H1 (cell line): ENCODE measurements at regions not wholly inside any gene's neighbourhood (a gene's known extent, or its start where the extent isn't known, plus 50 kb on each side); places are given as distances from the start of the nearest gene placed in this dataset.
"Not testable (repeated sequence)": the region's sequence is repeated elsewhere in the genome, so short reads cannot be mapped to it uniquely, and the experiment has no call there.

Experiments used
- CTCF ChIA-PET: fragments of 300-600 bp; sonication (Branson Sonifier 250); formaldehyde crosslinking; loops from one replicate; lab custom pipeline; 2021; ENCODE audit not compliant: partially characterized antibody; lab: Charles Lee
- POLR2A ChIA-PET: fragments of 300-600 bp; sonication (Branson Sonifier 250); formaldehyde crosslinking; loops from one replicate; lab custom pipeline; 2021; ENCODE audit warnings: inconsistent platforms; ENCODE audit not compliant: partially characterized antibody; lab: Charles Lee
- DNase-seq, 2 experiments: peaks; one replicate each; pipeline versions ENCODE4 v3.0.0 to v3.0.0-alpha.2; 2010 to 2022; ENCODE audit warnings: low spot score in 2 of 2, low read depth in 1 of 2, mixed read lengths in 1 of 2
- FAIRE-seq: peaks from 2 replicates; lab custom pipeline; 2011; peaks lifted over from hg19 to GRCh38; lab: Jason Lieb, UNC
- H2AFZ ChIP-seq: 2 replicates; pipeline ENCODE4 v1.8.1; 2012; ENCODE audit warnings: low read length, inconsistent platforms
- H2AK5ac ChIP-seq: 2 replicates; pipeline ENCODE4 v1.6.1; 2013; ENCODE audit warnings: low read depth, low read length
- H2BK120ac ChIP-seq: replicated peaks from 2 replicates; pipeline ENCODE3; 2013; ENCODE audit warnings: low read depth, low read length, inconsistent platforms
- H2BK12ac ChIP-seq: 2 replicates; pipeline ENCODE4 v1.6.1; 2013; ENCODE audit warnings: low read depth, low read length
- H2BK15ac ChIP-seq: 2 replicates; pipeline ENCODE4 v1.6.1; 2013; ENCODE audit warnings: low read length
- H2BK20ac ChIP-seq: 2 replicates; pipeline ENCODE4 v1.6.1; 2013; ENCODE audit warnings: low read length
- H2BK5ac ChIP-seq: 2 replicates; pipeline ENCODE4 v1.6.1; 2013; ENCODE audit warnings: low read depth, low read length
- H3K14ac ChIP-seq: 2 replicates; pipeline ENCODE4 v1.6.1; 2013; ENCODE audit warnings: inconsistent platforms; ENCODE audit not compliant: insufficient read length
- H3K18ac ChIP-seq: 2 replicates; pipeline ENCODE4 v1.6.1; 2013; ENCODE audit warnings: low read length; ENCODE audit errors: extremely low read depth
- H3K23ac ChIP-seq: 2 replicates; pipeline ENCODE4 v1.6.1; 2013; ENCODE audit warnings: inconsistent platforms; ENCODE audit not compliant: insufficient read length
- H3K23me2 ChIP-seq: 2 replicates; pipeline ENCODE4 v1.6.1; 2013; ENCODE audit warnings: low read depth, low read length
- H3K27ac ChIP-seq: 2 replicates; pipeline ENCODE4 v1.6.1; 2011; ENCODE audit warnings: low read depth, low read length, inconsistent platforms
- H3K27me3 ChIP-seq, 4 experiments: replicated peaks in 1 of 4; 1 replicate in 1 of 4; 2 replicates in 3 of 4; pipeline versions ENCODE4 v1.6.1 to v1.8.1; 2011 to 2013; ENCODE audit warnings: low read length in 3 of 4, mild to moderate bottlenecking in 3 of 4, inconsistent platforms in 2 of 4, mixed read lengths in 2 of 4, moderate library complexity in 1 of 4; ENCODE audit not compliant: control insufficient read depth in 3 of 4, insufficient read depth in 3 of 4; ENCODE audit errors: extremely low read depth in 1 of 4
- H3K36me3 ChIP-seq, 4 experiments: 2 replicates each; pipeline versions ENCODE4 v1.6.1 to v1.8.1; 2011 to 2013; ENCODE audit warnings: mild to moderate bottlenecking in 4 of 4, low read length in 3 of 4, moderate library complexity in 2 of 4, control low read depth in 1 of 4, inconsistent platforms in 1 of 4; ENCODE audit not compliant: insufficient read depth in 4 of 4, control insufficient read depth in 2 of 4
- H3K4ac ChIP-seq: replicated peaks from 2 replicates; pipeline ENCODE3; 2013; ENCODE audit warnings: low read length, low read depth, mixed read lengths, inconsistent platforms; ENCODE audit not compliant: insufficient read length
- H3K4me1 ChIP-seq, 4 experiments: replicated peaks in 1 of 4; 1 replicate in 1 of 4; 2 replicates in 3 of 4; pipeline versions ENCODE4 v1.6.1 to v1.8.1; 2011 to 2013; ENCODE audit warnings: low read length in 3 of 4, inconsistent platforms in 2 of 4, mixed read lengths in 1 of 4; ENCODE audit not compliant: insufficient read depth in 4 of 4, control insufficient read depth in 3 of 4
- H3K4me2 ChIP-seq, 2 experiments: 2 replicates each; pipeline versions ENCODE4 v1.6.1 to v1.8.1; 2011 to 2013; ENCODE audit warnings: low read depth in 2 of 2, low read length in 2 of 2, control low read depth in 1 of 2, inconsistent platforms in 1 of 2, mild to moderate bottlenecking in 1 of 2; ENCODE audit not compliant: insufficient read depth in 1 of 2
- H3K4me3 ChIP-seq, 4 experiments: fragments of 200-600, 300-600 bp in 1 of 4; sonication (generic), shearing (Covaris generic), sonication (Bioruptor Twin) in 1 of 4; 2 replicates each; pipeline versions ENCODE4 v1.5.1 to v1.8.1; 2011 to 2016; ENCODE audit warnings: low read length in 4 of 4, low read depth in 3 of 4, control low read depth in 2 of 4, inconsistent platforms in 2 of 4, mild to moderate bottlenecking in 2 of 4, mixed read lengths in 1 of 4, moderate library complexity in 1 of 4; ENCODE audit not compliant: insufficient read depth in 2 of 4; ENCODE audit errors: extremely low read depth in 1 of 4
- H3K56ac ChIP-seq: replicated peaks from 2 replicates; pipeline ENCODE3; 2013; ENCODE audit warnings: low read depth, mild to moderate bottlenecking, mixed read lengths, low read length, inconsistent platforms; ENCODE audit not compliant: insufficient read length
- H3K79me1 ChIP-seq: 2 replicates; pipeline ENCODE4 v1.6.1; 2013; ENCODE audit warnings: low read depth, low read length, control low read depth
- H3K79me2 ChIP-seq, 2 experiments: 2 replicates each; pipeline versions ENCODE4 v1.6.1 to v1.8.1; 2012 to 2013; ENCODE audit warnings: low read length in 2 of 2, mild to moderate bottlenecking in 2 of 2, inconsistent platforms in 1 of 2; ENCODE audit not compliant: insufficient read depth in 2 of 2, control insufficient read depth in 1 of 2
- H3K9ac ChIP-seq, 4 experiments: replicated peaks in 1 of 4; 1 replicate in 1 of 4; 2 replicates in 3 of 4; pipeline versions ENCODE4 v1.6.1 to v1.8.1; 2011 to 2013; ENCODE audit warnings: low read depth in 3 of 4, low read length in 3 of 4, control low read depth in 2 of 4, mild to moderate bottlenecking in 2 of 4, moderate library complexity in 2 of 4, inconsistent platforms in 1 of 4; ENCODE audit errors: extremely low read depth in 1 of 4
- H3K9me3 ChIP-seq, 2 experiments: 2 replicates each; pipeline versions ENCODE4 v1.6.1 to v1.8.1; 2012 to 2013; ENCODE audit warnings: mild to moderate bottlenecking in 2 of 2, moderate library complexity in 2 of 2, control low read depth in 1 of 2, inconsistent platforms in 1 of 2, low read depth in 1 of 2, low read length in 1 of 2, mixed read lengths in 1 of 2; ENCODE audit not compliant: insufficient read depth in 2 of 2
- H4K20me1 ChIP-seq, 2 experiments: replicated peaks in 1 of 2; 2 replicates each; pipeline versions ENCODE3 to v1.8.1; 2011 to 2013; ENCODE audit warnings: inconsistent platforms in 2 of 2, low read length in 2 of 2, mild to moderate bottlenecking in 1 of 2; ENCODE audit not compliant: insufficient read depth in 2 of 2, control insufficient read depth in 1 of 2
- H4K5ac ChIP-seq: 2 replicates; pipeline ENCODE4 v1.6.1; 2013; ENCODE audit warnings: low read length, low read depth, mixed read lengths, inconsistent platforms; ENCODE audit not compliant: insufficient read length
- H4K8ac ChIP-seq: 2 replicates; pipeline ENCODE4 v1.8.0; 2013; ENCODE audit warnings: mild to moderate bottlenecking, moderate library complexity, low read length, inconsistent platforms; ENCODE audit not compliant: insufficient read depth; ENCODE audit errors: extremely low read depth
- H4K91ac ChIP-seq: replicated peaks from 2 replicates; pipeline ENCODE3; 2013; ENCODE audit warnings: low read length, mixed read lengths, inconsistent platforms; ENCODE audit not compliant: insufficient read length
- WGBS, 2 experiments: shearing (Covaris generic) in 1 of 2; methylation state at CpG; one replicate each; pipeline versions ENCODE4 v1.1.6 to v1.1.7; 2013 to 2015; ENCODE audit warnings: low lambda C conversion rate in 2 of 2, mixed read lengths in 2 of 2, inconsistent platforms in 1 of 2, low coverage in 1 of 2, missing lambda C conversion rate in 1 of 2; ENCODE audit not compliant: insufficient replicate concordance in 2 of 2, insufficient coverage in 1 of 2, insufficient read length in 1 of 2; ENCODE audit errors: extremely low coverage in 1 of 2, missing lambda C conversion rate in 1 of 2; 5-methylcytosine and 5-hydroxymethylcytosine counted together

- H3K27ac ChIP-seq, H3K23ac ChIP-seq, H3K14ac ChIP-seq, H4K5ac ChIP-seq, H2BK15ac ChIP-seq, CTCF ChIA-PET, DNase-seq, H3K27me3 ChIP-seq, H3K4me2 ChIP-seq, H3K4ac ChIP-seq, H2AK5ac ChIP-seq, H2BK5ac ChIP-seq, H4K8ac ChIP-seq, H3K79me2 ChIP-seq, H3K9ac ChIP-seq, H3K9me3 ChIP-seq, H2BK20ac ChIP-seq, H3K79me1 ChIP-seq, H3K23me2 ChIP-seq, H2AFZ ChIP-seq, H3K56ac ChIP-seq, H3K4me3 ChIP-seq, FAIRE-seq, POLR2A ChIA-PET, H3K18ac ChIP-seq, H4K91ac ChIP-seq, H2BK120ac ChIP-seq, H4K20me1 ChIP-seq, H2BK12ac ChIP-seq, H3K36me3 ChIP-seq: not testable (repeated sequence)
- peaks cover 6 to 16% (median 14%) of the 10 kb centered on the region in 4 experiments; a peak in 5 of 7 replicates for H3K4me1 ChIP-seq
- 97% methylated on average over 8 of the region's 8 CpGs; no CpG with 5 or more reads in 1 of the 2 experiments for WGBS, 2 experiments
Observed at GRCh38 chr9:2279138-2279537, 264.0 kb downstream of the SMARCA2 start.
